Natural killer cell (primary cell): ENCODE measurements at regions not wholly inside any gene's neighbourhood (a gene's known extent, or its start where the extent isn't known, plus 50 kb on each side); places are given as distances from the start of the nearest gene placed in this dataset.
"Not testable (repeated sequence)": the region's sequence is repeated elsewhere in the genome, so short reads cannot be mapped to it uniquely, and the experiment has no call there.

Experiments
- ATAC-seq, 3 donors: fragments of 150-1000 bp in 2 of 3; fragments of 200-7000 bp in 1 of 3; cut with Tn5 transposase; 1 replicate in 1 of 3; 2 replicates in 2 of 3; pipeline ENCODE4 v1.10.0; 2021; ENCODE audit warnings: mild to moderate bottlenecking in 2 of 3, moderate library complexity in 2 of 3
- DNase-seq, 2 donors: peaks; one replicate each; pipeline versions ENCODE4 v3.0.0 to v3.0.0-alpha.2; 2013 to 2021; ENCODE audit warnings: mixed read lengths in 1 of 2
- H3K27ac ChIP-seq: one replicate; pipeline ENCODE4 v1.5.1; 2013; ENCODE audit warnings: mild to moderate bottlenecking, low read length
- H3K27me3 ChIP-seq: one replicate; pipeline ENCODE4 v1.6.1; 2013; ENCODE audit warnings: low read length; ENCODE audit not compliant: control insufficient read depth, insufficient read depth
- H3K36me3 ChIP-seq: one replicate; pipeline ENCODE4 v1.6.1; 2013; ENCODE audit warnings: low read length; ENCODE audit not compliant: control insufficient read depth, insufficient read depth
- H3K4me1 ChIP-seq: one replicate; pipeline ENCODE4 v1.6.1; 2013; ENCODE audit warnings: low read length; ENCODE audit not compliant: control insufficient read depth, insufficient read depth
- H3K4me3 ChIP-seq: one replicate; pipeline ENCODE4 v1.5.1; 2013; ENCODE audit warnings: low read length
- H3K9me3 ChIP-seq: one replicate; pipeline ENCODE4 v1.6.1; 2013; ENCODE audit warnings: low read length; ENCODE audit not compliant: control insufficient read depth, insufficient read depth
- H3K27ac Mint-ChIP-seq, 2 donors: one replicate each; pipeline ENCODE4 v1.8.0; 2022; ENCODE audit warnings: mild to moderate bottlenecking in 2 of 2, mixed read lengths in 2 of 2, moderate library complexity in 1 of 2
- H3K27me3 Mint-ChIP-seq, 2 donors: one replicate each; pipeline ENCODE4 v1.8.0; 2022; ENCODE audit warnings: low read depth in 2 of 2, mixed read lengths in 2 of 2
- H3K36me3 Mint-ChIP-seq: one replicate; pipeline ENCODE4 v1.8.0; 2022; ENCODE audit warnings: mixed read lengths
- H3K4me1 Mint-ChIP-seq, 2 donors: one replicate each; pipeline ENCODE4 v1.8.0; 2022; ENCODE audit warnings: mixed read lengths in 2 of 2
- H3K4me3 Mint-ChIP-seq: one replicate; pipeline ENCODE4 v1.8.0; 2022; ENCODE audit warnings: mild to moderate bottlenecking, moderate library complexity, mixed read lengths
- H3K9me3 Mint-ChIP-seq, 2 donors: one replicate each; pipeline ENCODE4 v1.8.0; 2022; ENCODE audit warnings: mixed read lengths in 2 of 2
- WGBS: methylation state at CpG from one replicate; pipeline ENCODE4 v1.1.7; 2013; ENCODE audit warnings: missing lambda C conversion rate; ENCODE audit not compliant: insufficient coverage; 5-methylcytosine and 5-hydroxymethylcytosine counted together
- intact Hi-C: fragments of 100-400 bp; cut with micrococcal nuclease; formaldehyde crosslinking; loops from one replicate; pipeline ENCODE4 v1.14.2; 2022
- TF ChIP-seq, protein P1 (sequence below): fragments of 200-600 bp; IDR thresholded peaks from one replicate; pipeline ENCODE4 v1.8.0; 2022; ENCODE audit warnings: antibody characterized with exemption

DNA sequence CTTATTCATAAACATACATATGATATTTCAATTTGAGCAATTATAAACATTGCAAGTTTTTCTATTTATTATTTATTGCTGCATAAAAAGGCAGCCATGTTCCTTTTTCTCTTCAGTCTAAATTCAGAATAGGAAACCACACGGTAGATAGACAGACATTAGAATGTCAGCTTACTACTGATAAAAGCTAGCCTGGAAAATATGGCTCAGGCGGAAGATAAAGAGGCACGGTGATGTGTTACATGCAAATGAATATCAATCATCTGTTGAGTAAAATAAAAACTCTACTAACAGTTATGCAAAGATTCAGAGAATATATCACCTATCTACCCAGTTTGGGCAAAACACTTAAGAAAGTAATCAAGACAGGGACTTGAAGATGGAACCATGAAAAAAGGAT, 73.5 kb upstream of the PDSS1 start:
- Mint-ChIP-seq H3K36me3 (no peaks in the 10 kb centered on the region), H3K4me1 (no peaks in the 10 kb centered on the region), H3K27ac (no peak overlapping the region), H3K27me3 (peaks cover 43 to 55% of the 10 kb centered on the region in 2 donors), H3K4me3 (no peak overlapping the region), H3K9me3 (no peaks in the 10 kb centered on the region)
- DNase-seq (no peak), ATAC-seq (no peak)
- Histone ChIP-seq H3K9me3 (no peaks in the 10 kb centered on the region), H3K4me3 (no peak overlapping the region), H3K36me3 (no peaks in the 10 kb centered on the region), H3K4me1 (peaks cover 14% of the 10 kb centered on the region), H3K27me3 (peaks cover 11% of the 10 kb centered on the region), H3K27ac (no peak overlapping the region)
- TF ChIP-seq, protein P1, sequence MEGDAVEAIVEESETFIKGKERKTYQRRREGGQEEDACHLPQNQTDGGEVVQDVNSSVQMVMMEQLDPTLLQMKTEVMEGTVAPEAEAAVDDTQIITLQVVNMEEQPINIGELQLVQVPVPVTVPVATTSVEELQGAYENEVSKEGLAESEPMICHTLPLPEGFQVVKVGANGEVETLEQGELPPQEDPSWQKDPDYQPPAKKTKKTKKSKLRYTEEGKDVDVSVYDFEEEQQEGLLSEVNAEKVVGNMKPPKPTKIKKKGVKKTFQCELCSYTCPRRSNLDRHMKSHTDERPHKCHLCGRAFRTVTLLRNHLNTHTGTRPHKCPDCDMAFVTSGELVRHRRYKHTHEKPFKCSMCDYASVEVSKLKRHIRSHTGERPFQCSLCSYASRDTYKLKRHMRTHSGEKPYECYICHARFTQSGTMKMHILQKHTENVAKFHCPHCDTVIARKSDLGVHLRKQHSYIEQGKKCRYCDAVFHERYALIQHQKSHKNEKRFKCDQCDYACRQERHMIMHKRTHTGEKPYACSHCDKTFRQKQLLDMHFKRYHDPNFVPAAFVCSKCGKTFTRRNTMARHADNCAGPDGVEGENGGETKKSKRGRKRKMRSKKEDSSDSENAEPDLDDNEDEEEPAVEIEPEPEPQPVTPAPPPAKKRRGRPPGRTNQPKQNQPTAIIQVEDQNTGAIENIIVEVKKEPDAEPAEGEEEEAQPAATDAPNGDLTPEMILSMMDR: no peak
- intact Hi-C loops: no loop called here
- 67% methylated on average over 1 of the region's 3 CpGs for WGBS

DNA sequence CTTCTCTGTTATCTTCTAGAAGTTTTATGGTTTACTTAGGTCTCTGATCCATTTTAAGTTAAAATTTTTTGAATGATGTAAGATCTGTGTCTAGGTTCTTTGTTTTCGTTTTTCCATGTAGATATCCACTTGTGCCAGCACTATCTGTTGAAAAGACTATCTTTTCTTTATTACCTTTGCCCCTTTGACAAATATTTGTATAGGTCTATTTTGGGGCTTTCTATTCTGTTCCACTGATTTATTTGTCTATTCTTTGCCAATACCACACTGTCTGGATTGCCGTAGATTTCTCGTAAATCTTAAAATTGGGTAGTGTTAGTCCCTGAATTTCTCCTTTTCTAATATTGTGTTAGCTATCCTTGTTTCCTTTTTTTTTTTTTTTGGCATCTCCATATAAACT, 71.4 kb upstream of the PDSS1 start:
- WGBS: no CpG with 5 or more reads among the region's 3 CpGs
- no peak for ATAC-seq
- no peak overlapping the region for H3K4me3 Mint-ChIP-seq
- Histone ChIP-seq H3K4me3 (no peak overlapping the region), H3K9me3 (no peaks in the 10 kb centered on the region), H3K4me1 (peaks cover 14% of the 10 kb centered on the region), H3K36me3 (no peaks in the 10 kb centered on the region), H3K27me3 (peaks cover 11% of the 10 kb centered on the region), H3K27ac (no peak overlapping the region)
- intact Hi-C loops: no loop called here
- TF ChIP-seq, protein P1: no peak
- no peaks in the 10 kb centered on the region for H3K9me3 Mint-ChIP-seq
- H3K4me1 Mint-ChIP-seq: no peaks in the 10 kb centered on the region
- H3K36me3 Mint-ChIP-seq: no peaks in the 10 kb centered on the region
- no peak overlapping the region for H3K27ac Mint-ChIP-seq
- no peak for DNase-seq
- peaks cover 48 to 62% of the 10 kb centered on the region in 2 donors for H3K27me3 Mint-ChIP-seq

DNA sequence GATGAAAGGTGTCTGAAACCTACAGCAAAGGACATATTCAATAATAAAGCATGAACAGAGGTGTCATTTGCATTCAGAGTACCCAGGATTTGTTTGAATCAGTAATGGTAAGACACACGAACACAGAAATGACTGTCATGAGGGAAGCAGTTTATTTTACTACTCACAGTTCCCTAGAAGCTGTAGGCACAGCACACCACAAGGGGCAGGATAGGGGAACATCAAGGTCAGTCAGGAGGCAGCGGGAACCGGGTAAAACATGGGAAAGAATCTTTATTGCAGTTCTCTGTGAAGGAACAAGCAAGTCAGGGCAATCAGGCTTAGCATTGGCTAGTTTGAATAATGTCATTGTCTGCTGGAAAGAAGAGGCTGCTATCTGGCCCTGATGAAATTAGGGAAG, 70.2 kb upstream of the PDSS1 start:
- Histone ChIP-seq H3K36me3 (no peaks in the 10 kb centered on the region), H3K9me3 (no peaks in the 10 kb centered on the region), H3K4me3 (no peak overlapping the region), H3K27ac (no peak overlapping the region), H3K27me3 (peaks cover 7% of the 10 kb centered on the region), H3K4me1 (peaks cover 8% of the 10 kb centered on the region)
- ATAC-seq: no peak
- Mint-ChIP-seq H3K27me3 (peaks cover 40 to 50% of the 10 kb centered on the region in 2 donors), H3K4me3 (no peak overlapping the region), H3K4me1 (no peaks in the 10 kb centered on the region), H3K27ac (no peak overlapping the region), H3K9me3 (no peaks in the 10 kb centered on the region), H3K36me3 (no peaks in the 10 kb centered on the region)
- DNase-seq: no peak
- whole genome bisulfite sequencing: 74% methylated on average over 3 of the region's 3 CpGs
- TF ChIP-seq, protein P1: no peak
- intact Hi-C loops: no loop called here

DNA sequence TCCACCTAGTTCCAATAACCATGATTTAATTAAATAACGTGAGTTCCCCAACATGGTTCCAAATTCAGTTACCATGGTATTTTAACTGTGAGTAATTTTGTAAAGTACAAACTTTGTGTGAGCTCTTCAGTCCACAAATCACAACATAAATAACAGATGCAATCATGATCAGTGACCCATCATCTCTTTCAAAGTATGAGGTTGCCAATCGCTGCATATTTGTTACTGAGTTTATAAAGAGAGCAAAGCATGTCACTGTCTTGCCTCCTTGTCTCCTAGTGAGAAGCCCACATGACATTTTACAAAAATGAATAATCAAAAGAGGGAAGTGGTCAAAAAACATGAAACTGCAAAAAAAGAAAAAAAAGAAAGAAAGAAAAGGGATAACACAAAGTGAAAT, 69.1 kb upstream of the PDSS1 start:
- ATAC-seq (no peak), DNase-seq (no peak)
- Mint-ChIP-seq H3K27me3 (peaks cover 34 to 58% of the 10 kb centered on the region in 2 donors), H3K9me3 (no peaks in the 10 kb centered on the region), H3K27ac (no peak overlapping the region), H3K4me1 (no peaks in the 10 kb centered on the region), H3K36me3 (no peaks in the 10 kb centered on the region), H3K4me3 (no peak overlapping the region)
- H3K36me3 ChIP-seq: no peaks in the 10 kb centered on the region
- H3K9me3 ChIP-seq: no peaks in the 10 kb centered on the region
- intact Hi-C loops: no loop called here
- no peaks in the 10 kb centered on the region for H3K4me1 ChIP-seq
- TF ChIP-seq, protein P1: no peak
- H3K4me3 ChIP-seq: no peak overlapping the region
- H3K27ac ChIP-seq: no peak overlapping the region
- H3K27me3 ChIP-seq: peaks cover 5% of the 10 kb centered on the region
- WGBS: 67% methylated on average over 1 of the region's 2 CpGs

DNA sequence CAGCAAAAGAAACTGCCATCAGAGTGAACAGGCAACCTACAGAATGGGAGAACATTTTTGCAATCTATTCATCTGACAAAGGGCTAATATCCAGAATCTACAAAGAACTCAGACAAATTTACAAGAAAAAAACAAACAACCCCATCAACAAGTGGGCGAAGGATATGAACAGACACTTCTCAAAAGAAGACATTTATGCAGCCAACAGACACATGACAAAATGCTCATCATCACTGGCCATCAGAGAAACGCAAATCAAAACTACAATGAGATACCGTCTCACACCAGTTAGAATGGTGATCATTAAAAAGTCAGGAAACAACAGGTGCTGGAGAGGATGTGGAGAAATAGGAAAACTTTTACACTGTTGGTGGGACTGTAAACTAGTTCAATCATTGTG, 65.3 kb upstream of the PDSS1 start:
- DNase-seq, H3K4me3 Mint-ChIP-seq, H3K9me3 ChIP-seq, H3K27ac Mint-ChIP-seq, H3K36me3 ChIP-seq, H3K4me1 Mint-ChIP-seq, H3K36me3 Mint-ChIP-seq, H3K4me1 ChIP-seq, ATAC-seq, H3K4me3 ChIP-seq, H3K27me3 ChIP-seq, intact Hi-C loops, H3K9me3 Mint-ChIP-seq, H3K27ac ChIP-seq: not testable (repeated sequence)
- 83% methylated on average over 1 of the region's 3 CpGs for WGBS
- H3K27me3 Mint-ChIP-seq: peaks cover 11 to 26% of the 10 kb centered on the region in 2 donors

DNA sequence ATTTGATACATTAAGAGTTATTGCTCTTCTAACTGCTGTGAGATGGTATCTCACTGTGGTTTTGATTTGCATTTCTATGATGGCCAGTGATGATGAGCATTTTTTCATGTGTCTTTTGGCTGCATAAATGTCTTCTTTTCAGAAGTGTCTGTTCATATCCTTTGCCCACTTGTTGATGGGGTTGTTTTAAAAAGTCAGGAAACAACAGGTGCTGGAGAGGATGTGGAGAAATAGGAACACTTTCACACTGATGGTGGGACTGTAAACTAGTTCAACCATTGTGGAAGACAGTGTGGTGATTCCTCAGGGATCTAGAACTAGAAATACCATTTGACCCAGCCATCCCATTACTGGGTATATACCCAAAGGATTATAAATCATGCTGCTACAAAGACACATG, 63.4 kb upstream of the PDSS1 start:
- H3K36me3 Mint-ChIP-seq, H3K4me3 Mint-ChIP-seq, intact Hi-C loops, H3K36me3 ChIP-seq, H3K4me3 ChIP-seq, H3K9me3 Mint-ChIP-seq, H3K27me3 ChIP-seq, H3K4me1 Mint-ChIP-seq, H3K9me3 ChIP-seq, ATAC-seq, H3K27ac Mint-ChIP-seq, H3K4me1 ChIP-seq, H3K27ac ChIP-seq, DNase-seq: not testable (repeated sequence)
- peaks cover 9 to 18% of the 10 kb centered on the region in 2 donors for H3K27me3 Mint-ChIP-seq
